GM23338 (cell line): ENCODE measurements at regions not wholly inside any gene's neighbourhood (a gene's known extent, or its start where the extent isn't known, plus 50 kb on each side); places are given as distances from the start of the nearest gene placed in this dataset.

Experiments used
- CREB1 ChIP-seq: fragments of 250-450 bp; sonication (Bioruptor Pico); IDR thresholded peaks from 2 replicates; pipeline ENCODE4 v1.5.0; 2020; ENCODE audit warnings: low read depth, mild to moderate bottlenecking, moderate library complexity
- CTCF ChIP-seq, 2 experiments: fragments of 200-600 bp in 1 of 2; sonication (generic) in 1 of 2; conservative IDR thresholded peaks; 2 replicates each; pipeline versions ENCODE4 v1.5.1 to v1.6.1; 2016 to 2017; ENCODE audit warnings: antibody characterized with exemption in 2 of 2, low read depth in 2 of 2, mild to moderate bottlenecking in 2 of 2, moderate library complexity in 1 of 2
- EZH2 ChIP-seq: fragments of 200-600 bp; sonication (generic); IDR thresholded peaks from one replicate; pipeline ENCODE4 v1.8.0; 2017; ENCODE audit warnings: antibody characterized with exemption, mild to moderate bottlenecking, low read depth; ENCODE audit not compliant: unreplicated experiment
- EZH2phosphoT487 ChIP-seq: fragments of 200-600 bp; sonication (generic); IDR thresholded peaks from one replicate; pipeline ENCODE4 v1.8.1; 2018; ENCODE audit warnings: antibody characterized with exemption; ENCODE audit not compliant: unreplicated experiment
- JUNB ChIP-seq: IDR thresholded peaks from one replicate; pipeline ENCODE4 v1.6.1; 2016; ENCODE audit warnings: antibody characterized with exemption; ENCODE audit not compliant: unreplicated experiment
- POLR2AphosphoS5 ChIP-seq: IDR thresholded peaks from 2 replicates; pipeline ENCODE4 v1.6.1; 2016; ENCODE audit warnings: antibody characterized with exemption, low read depth
- REST ChIP-seq: IDR thresholded peaks from one replicate; pipeline ENCODE4 v1.6.1; 2018; ENCODE audit warnings: antibody characterized with exemption; ENCODE audit not compliant: unreplicated experiment
- ZNF114 ChIP-seq: fragments of 250-450 bp; sonication (Bioruptor Pico); IDR thresholded peaks from 2 replicates; pipeline ENCODE4 v1.5.0; 2020; ENCODE audit warnings: mild to moderate bottlenecking, moderate library complexity
- ZNF331 ChIP-seq: fragments of 250-450 bp; sonication (Bioruptor Pico); IDR thresholded peaks from 2 replicates; pipeline ENCODE4 v1.5.0; 2020; ENCODE audit warnings: low read depth, mild to moderate bottlenecking, moderate library complexity

GRCh38 chr13:31440132-31440531 lies 240.4 kb downstream of the B3GLCT start:
- no peak for TF ChIP-seq POLR2AphosphoS5
- no peak for TF ChIP-seq CTCF (conservative IDR thresholded peaks at IDR 0.05; ENCODE audit: low read depth in 2 of 2)
- no peak for TF ChIP-seq EZH2phosphoT487
- no peak for TF ChIP-seq EZH2
- no peak for TF ChIP-seq REST
- TF ChIP-seq ZNF114 (CRISPR knock-in tag) = no peak
- no peak for TF ChIP-seq ZNF331 (CRISPR knock-in tag)
- TF ChIP-seq JUNB = no peak
- TF ChIP-seq CREB1 (CRISPR knock-in tag) = no peak
